Nephron (organoid): ENCODE measurements at regions not wholly inside any gene's neighbourhood (a gene's known extent, or its start where the extent isn't known, plus 50 kb on each side); places are given as distances from the start of the nearest gene placed in this dataset.

ENCODE experiments used
- H3K27ac Mint-ChIP-seq, 3 experiments: 2 replicates each; pipeline ENCODE4 v1.8.0; 2020; ENCODE audit warnings: mixed read lengths in 3 of 3, mild to moderate bottlenecking in 2 of 3, moderate library complexity in 1 of 3
- H3K27me3 Mint-ChIP-seq: 2 replicates; pipeline ENCODE4 v1.8.0; 2021; ENCODE audit warnings: low read depth, mild to moderate bottlenecking, moderate library complexity, mixed read lengths
- H3K36me3 Mint-ChIP-seq: 2 replicates; pipeline ENCODE4 v1.8.0; 2020; ENCODE audit warnings: low read depth, mixed read lengths
- H3K4me1 Mint-ChIP-seq: 2 replicates; pipeline ENCODE4 v1.8.0; 2020; ENCODE audit warnings: mixed read lengths
- H3K4me3 Mint-ChIP-seq, 3 experiments: 2 replicates each; pipeline ENCODE4 v1.8.0; 2020; ENCODE audit warnings: mild to moderate bottlenecking in 3 of 3, mixed read lengths in 3 of 3, moderate library complexity in 2 of 3
- H3K9me3 Mint-ChIP-seq: 2 replicates; pipeline ENCODE4 v1.8.0; 2020; ENCODE audit warnings: mixed read lengths
- TF ChIP-seq, protein P1 (sequence below), 3 experiments: fragments of 200-600 bp; sonication (generic); IDR thresholded peaks; one replicate each; pipeline ENCODE4 v1.5.0; 2021; ENCODE audit warnings: antibody characterized with exemption in 3 of 3; ENCODE audit not compliant: unreplicated experiment in 3 of 3

DNA sequence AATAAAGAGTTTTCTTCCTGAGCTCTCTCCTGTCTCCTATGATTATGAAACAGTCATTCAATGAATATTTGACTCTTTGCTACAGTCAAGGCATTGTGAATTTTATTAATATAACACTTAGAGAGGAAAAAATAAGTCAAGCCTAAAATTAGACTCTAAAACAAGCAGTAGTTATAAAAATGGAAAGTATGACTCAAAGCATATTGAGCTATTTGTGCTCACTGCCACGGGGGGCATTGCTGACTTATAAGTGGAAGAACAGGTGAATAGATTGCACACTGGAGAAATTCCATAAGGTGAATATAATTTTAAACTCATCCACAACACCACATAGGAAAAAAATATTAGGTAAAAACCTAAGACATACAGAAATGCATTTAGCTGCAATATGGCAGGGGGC is 87.7 kb upstream of the CCDC196 start:
- Mint-ChIP-seq H3K9me3 (peaks cover 2% of the 10 kb centered on the region), H3K36me3 (no peaks in the 10 kb centered on the region), H3K4me1 (peaks cover 5% of the 10 kb centered on the region), H3K27me3 (no peaks in the 10 kb centered on the region), H3K27ac (no peak overlapping the region), H3K4me3 (no peak overlapping the region)
- TF ChIP-seq, protein P1, sequence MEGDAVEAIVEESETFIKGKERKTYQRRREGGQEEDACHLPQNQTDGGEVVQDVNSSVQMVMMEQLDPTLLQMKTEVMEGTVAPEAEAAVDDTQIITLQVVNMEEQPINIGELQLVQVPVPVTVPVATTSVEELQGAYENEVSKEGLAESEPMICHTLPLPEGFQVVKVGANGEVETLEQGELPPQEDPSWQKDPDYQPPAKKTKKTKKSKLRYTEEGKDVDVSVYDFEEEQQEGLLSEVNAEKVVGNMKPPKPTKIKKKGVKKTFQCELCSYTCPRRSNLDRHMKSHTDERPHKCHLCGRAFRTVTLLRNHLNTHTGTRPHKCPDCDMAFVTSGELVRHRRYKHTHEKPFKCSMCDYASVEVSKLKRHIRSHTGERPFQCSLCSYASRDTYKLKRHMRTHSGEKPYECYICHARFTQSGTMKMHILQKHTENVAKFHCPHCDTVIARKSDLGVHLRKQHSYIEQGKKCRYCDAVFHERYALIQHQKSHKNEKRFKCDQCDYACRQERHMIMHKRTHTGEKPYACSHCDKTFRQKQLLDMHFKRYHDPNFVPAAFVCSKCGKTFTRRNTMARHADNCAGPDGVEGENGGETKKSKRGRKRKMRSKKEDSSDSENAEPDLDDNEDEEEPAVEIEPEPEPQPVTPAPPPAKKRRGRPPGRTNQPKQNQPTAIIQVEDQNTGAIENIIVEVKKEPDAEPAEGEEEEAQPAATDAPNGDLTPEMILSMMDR (IDR thresholded peaks at IDR 0.05; ENCODE audit: unreplicated experiment in 3 of 3), result no peak

DNA sequence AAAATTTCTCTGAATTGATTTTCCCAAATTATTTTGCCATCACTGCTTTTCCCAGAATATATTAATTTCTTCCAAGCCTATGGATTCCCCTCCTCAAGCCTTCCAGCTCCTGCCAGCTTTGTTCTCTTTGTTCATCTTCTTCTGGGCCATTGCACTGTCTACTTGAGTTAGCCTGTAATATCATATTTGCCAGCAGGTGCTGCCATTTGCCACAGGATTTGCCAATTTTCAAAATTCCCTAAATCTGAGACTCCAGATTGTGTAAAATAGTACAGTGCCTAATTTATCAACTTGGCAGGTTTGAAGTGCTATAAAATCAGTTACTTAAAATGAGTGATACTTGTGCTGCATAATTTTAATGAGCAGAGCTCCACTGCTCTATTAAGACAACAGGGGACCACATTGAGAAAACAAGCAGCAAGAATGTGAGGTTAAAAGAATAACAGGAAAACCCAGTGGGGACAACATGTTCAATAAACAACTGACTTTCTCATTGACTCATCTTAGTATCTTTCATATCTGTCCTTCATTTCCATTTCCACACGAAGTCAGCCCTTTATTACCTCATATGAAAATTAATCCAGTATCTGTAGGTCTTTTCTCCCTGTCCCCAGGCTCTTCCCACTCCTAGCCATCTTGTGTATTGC is 84.6 kb upstream of the CCDC196 start:
- Mint-ChIP-seq H3K36me3 (no peaks in the 10 kb centered on the region), H3K4me3 (no peak overlapping the region), H3K27ac (no peak overlapping the region), H3K27me3 (no peaks in the 10 kb centered on the region), H3K9me3 (no peaks in the 10 kb centered on the region), H3K4me1 (no peaks in the 10 kb centered on the region)
- TF ChIP-seq, protein P1 (IDR thresholded peaks at IDR 0.05; ENCODE audit: unreplicated experiment in 3 of 3), result peak; percentile 48 to 61 (median 57)

DNA sequence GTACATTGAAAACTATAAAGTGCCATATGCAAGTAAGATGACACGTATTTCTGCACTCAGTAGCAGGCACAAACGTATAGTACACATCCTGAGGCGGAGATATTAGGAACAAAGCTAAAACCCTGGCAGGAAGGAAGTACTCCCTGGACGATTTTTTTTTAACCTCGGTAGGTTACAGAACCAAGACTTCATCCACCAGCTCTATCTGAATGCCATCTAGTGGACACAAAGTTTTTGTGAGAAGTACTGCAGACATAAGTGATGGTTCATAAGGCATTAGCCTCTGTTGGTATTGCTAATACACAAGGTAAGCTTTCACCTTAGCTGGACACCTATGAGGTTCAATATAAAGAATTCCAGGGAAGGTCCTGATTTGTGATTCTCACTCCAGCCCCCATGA is 83.0 kb upstream of the CCDC196 start:
- no peaks in the 10 kb centered on the region for H3K4me1 Mint-ChIP-seq
- no peaks in the 10 kb centered on the region for H3K9me3 Mint-ChIP-seq

DNA sequence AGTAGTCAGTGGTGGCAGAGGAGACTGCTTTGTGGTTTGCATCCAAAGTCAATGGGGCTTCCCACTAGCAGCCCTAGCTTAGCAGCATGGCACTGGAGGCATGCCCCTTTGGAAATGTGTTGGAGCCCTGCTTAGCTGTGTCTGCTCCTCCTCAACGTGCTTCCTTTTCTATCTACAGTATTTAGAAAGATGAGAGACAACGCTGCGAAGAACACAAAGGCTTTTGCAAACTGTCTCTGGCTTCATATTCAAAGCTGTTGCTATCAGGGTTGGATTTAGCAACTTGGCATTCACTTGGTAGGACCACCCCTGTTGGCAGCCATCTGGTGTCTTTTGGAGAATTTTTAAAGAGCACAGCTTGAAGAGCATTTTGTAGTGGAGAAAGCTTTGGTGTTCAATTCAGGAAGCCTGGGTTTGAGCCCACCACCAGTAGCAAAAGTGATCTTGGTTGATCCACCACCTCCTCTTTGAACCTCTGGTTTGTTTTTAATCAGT is 82.1 kb upstream of the CCDC196 start:
- Mint-ChIP-seq H3K9me3 (no peaks in the 10 kb centered on the region), H3K4me3 (no peak overlapping the region), H3K4me1 (no peaks in the 10 kb centered on the region), H3K27me3 (no peaks in the 10 kb centered on the region), H3K27ac (no peak overlapping the region), H3K36me3 (no peaks in the 10 kb centered on the region)
- TF ChIP-seq, protein P1 (IDR thresholded peaks at IDR 0.05; ENCODE audit: unreplicated experiment in 3 of 3), result no peak

More for the DNA sequence above, 83.0 kb upstream of the CCDC196 start:
- Mint-ChIP-seq H3K27me3 (no peaks in the 10 kb centered on the region), H3K36me3 (no peaks in the 10 kb centered on the region), H3K4me3 (no peak overlapping the region), H3K27ac (no peak overlapping the region)
- TF ChIP-seq, protein P1 (IDR thresholded peaks at IDR 0.05; ENCODE audit: unreplicated experiment in 3 of 3), result peak; percentile 33 to 37 (median 36)

DNA sequence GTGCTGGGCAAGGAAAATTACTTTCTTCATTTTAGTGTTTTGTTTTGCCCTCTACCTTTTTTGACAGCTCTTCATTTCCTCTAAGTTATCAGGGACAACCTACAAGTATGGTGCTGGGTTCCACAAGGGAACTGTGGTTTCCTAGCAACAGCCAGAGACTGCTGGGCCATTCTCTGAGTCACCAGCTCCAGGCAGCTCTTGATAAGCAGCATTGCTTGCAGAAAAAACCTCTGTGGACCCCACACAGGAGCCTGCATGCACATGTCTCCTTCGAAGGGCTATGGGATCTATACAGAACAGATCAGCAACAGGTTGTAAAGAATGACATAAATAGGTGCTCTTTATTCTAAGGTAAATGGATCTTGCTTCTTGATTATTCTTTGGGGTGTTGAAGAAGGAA is 81.0 kb upstream of the CCDC196 start:
- Mint-ChIP-seq H3K27me3 (no peaks in the 10 kb centered on the region), H3K4me1 (no peaks in the 10 kb centered on the region), H3K36me3 (no peaks in the 10 kb centered on the region), H3K9me3 (no peaks in the 10 kb centered on the region), H3K27ac (no peak overlapping the region), H3K4me3 (no peak overlapping the region)
- TF ChIP-seq, protein P1 (IDR thresholded peaks at IDR 0.05; ENCODE audit: unreplicated experiment in 3 of 3), result no peak

DNA sequence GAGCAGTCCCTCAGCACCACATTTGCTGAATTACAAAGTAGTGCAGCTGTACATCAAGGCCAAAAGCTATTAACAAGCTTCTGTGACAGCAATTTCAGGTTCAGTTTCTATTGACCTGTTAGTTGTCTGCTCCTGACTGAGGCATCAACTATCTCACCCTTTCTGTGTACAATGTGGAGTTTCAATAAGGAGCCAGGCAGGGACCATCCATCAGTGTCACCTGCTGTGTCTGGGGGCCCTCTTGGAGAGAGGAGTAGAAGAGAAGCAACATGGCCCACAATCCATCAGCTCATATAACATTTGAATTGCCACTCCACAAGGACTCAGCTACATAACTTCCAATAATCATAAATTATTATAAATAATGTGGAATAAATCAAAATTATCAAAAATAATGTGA is 72.3 kb upstream of the CCDC196 start:
- Mint-ChIP-seq H3K4me3 (no peak overlapping the region), H3K4me1 (no peaks in the 10 kb centered on the region), H3K27ac (no peak overlapping the region), H3K36me3 (no peaks in the 10 kb centered on the region), H3K9me3 (peaks cover 2% of the 10 kb centered on the region), H3K27me3 (no peaks in the 10 kb centered on the region)
- TF ChIP-seq, protein P1 (IDR thresholded peaks at IDR 0.05; ENCODE audit: unreplicated experiment in 3 of 3), result no peak
